H1 (cell line): ENCODE measurements at regions not wholly inside any gene's neighbourhood (a gene's known extent, or its start where the extent isn't known, plus 50 kb on each side); places are given as distances from the start of the nearest gene placed in this dataset.

Experiments
- POLR2A ChIP-seq, 2 experiments: IDR thresholded peaks; 1 replicate in 1 of 2; 2 replicates in 1 of 2; pipeline ENCODE4 v1.6.1; 2011; ENCODE audit warnings: low read depth in 2 of 2, low read length in 2 of 2, mild to moderate bottlenecking in 2 of 2; ENCODE audit errors: control extremely low read depth in 1 of 2
- POLR2AphosphoS5 ChIP-seq: IDR thresholded peaks from 2 replicates; pipeline ENCODE4 v1.6.1; 2011; ENCODE audit warnings: low read depth, low read length

DNA sequence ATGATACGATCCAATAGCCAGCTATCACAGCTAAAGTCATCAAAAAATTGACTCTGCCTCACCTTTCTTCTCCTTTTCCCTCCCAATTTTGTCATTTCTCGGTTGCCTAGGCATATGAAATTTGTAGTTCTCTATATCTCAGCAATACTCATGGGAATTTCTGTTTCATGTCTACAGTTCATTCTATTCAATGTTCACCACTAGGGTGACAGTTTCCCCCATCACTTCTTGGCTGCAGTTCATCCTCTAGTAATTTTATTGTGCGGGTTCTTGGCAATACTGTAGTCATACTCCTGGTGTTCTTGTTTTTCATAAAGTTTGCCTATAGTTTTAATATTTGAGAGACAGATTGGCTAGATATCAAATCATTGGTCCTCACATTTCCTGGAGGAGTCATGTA lies 872.2 kb upstream of the ID2 start:
- TF ChIP-seq POLR2A (IDR thresholded peaks at IDR 0.05; ENCODE audit: control extremely low read depth in 1 of 2, low read depth in 2 of 2, low read length in 2 of 2): no peak
- no peak for TF ChIP-seq POLR2AphosphoS5
